Fibroblast of skin of back (primary cell): ENCODE measurements at regions not wholly inside any gene's neighbourhood (a gene's known extent, or its start where the extent isn't known, plus 50 kb on each side); places are given as distances from the start of the nearest gene placed in this dataset.
"Not testable (repeated sequence)": the region's sequence is repeated elsewhere in the genome, so short reads cannot be mapped to it uniquely, and the experiment has no call there.

Experiments used
- DNase-seq: peaks from one replicate; pipeline ENCODE4 v3.0.0-alpha.2; 2013

DNA sequence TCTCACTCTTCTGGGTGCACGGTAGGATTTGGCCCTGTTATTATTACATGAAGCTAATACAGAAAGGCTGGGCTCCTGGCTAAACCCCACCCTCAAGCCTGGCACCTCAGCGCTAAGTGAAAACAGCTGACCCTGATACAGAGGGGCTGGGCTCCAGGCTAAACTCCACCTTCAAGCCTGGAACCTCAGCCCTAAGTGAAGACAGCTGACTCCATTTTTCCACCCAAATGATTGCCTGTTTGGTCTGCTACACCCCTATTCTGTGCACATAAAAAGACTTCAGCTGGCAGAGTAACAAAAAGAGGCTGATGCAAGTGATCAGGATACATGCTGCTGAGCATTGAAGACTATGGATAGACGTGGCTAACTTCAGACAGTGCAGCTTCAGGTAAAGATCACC lies 148.4 kb upstream of the CLINT1 start:
- DNase-seq, result no peak

GRCh38 chr5:157999696-158000095 lies 140.8 kb upstream of the CLINT1 start:
- no peak for DNase-seq

DNA sequence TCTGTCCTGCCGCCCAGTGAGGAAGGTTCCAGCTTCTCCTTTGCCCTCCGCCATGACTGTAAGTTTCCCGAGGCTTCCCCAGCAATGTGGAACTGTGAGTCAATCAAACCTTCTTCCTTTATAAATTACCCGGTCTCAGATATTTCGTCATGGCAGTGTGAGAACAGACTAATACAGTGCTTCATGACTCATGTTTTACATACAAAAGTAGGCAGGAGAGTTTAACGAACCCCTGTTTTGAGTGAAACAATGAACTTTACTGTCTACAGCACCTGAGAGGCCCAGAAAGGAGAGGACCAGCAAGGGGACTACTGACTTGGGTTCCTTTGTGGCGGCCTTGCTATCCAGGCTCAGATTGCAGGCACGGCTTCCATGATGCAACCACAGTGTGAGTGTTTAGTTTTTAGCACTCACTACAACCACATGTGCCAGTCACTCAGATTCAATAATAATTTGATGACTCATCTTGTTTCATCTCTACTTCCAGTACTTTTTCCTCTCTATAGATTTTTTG lies 139.1 kb upstream of the CLINT1 start:
- peak; percentile 48 for DNase-seq

GRCh38 chr5:157994906-157995519 lies 136.1 kb upstream of the CLINT1 start:
- DNase-seq, result peak; percentile 71

DNA sequence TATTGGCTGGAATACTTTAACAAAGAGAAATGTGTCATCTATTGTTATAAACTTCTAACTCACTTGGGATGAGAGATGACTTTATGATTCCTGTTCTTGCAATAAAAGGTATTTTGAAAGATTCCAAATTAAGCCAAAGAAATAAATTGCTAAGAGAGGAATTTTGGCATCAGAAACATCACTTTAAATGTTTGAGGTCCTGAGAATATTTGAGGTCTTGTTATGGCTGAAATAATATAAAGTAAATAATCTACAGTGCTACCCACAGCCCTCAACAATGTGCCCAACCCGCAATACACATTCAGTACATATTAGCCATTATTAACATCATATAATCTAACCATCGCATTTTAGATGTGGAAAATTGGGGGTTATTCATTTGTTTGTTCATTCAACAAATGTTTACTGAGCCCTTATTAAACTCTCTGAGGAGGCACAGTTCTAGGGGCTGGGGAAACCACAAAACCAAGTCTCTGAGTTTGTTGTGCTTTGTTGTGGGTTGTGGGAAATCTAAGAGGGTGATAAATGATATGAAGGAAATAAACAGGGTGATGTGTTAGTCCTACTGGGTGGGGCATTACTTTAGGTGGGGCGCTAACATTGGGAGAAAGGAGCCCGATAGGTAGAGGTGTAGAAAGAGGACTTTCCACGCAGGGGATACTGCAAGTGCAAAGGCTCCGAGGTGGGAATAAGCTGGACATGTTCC lies 135.2 kb upstream of the CLINT1 start:
- DNase-seq, result peak; percentile 26

DNA sequence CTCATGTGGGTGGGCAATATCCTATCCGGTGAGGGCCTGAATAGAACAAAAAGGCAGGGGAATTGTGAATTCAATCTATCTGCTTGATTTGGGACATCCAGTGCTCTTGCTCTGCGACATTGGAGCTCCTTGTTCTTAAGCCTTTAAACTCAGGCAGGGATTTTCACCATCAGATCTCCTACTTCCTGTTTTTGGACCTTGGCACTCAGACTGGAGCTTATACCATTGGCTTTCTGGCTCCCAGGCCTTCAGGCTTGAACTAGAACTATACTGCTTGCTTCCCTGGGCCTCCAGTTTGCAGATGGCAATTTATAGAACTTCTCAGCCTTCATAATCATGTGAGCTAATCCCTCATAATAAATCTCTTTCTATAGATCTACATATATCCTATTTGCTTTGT lies 134.3 kb upstream of the CLINT1 start:
- DNase-seq, result no peak

DNA sequence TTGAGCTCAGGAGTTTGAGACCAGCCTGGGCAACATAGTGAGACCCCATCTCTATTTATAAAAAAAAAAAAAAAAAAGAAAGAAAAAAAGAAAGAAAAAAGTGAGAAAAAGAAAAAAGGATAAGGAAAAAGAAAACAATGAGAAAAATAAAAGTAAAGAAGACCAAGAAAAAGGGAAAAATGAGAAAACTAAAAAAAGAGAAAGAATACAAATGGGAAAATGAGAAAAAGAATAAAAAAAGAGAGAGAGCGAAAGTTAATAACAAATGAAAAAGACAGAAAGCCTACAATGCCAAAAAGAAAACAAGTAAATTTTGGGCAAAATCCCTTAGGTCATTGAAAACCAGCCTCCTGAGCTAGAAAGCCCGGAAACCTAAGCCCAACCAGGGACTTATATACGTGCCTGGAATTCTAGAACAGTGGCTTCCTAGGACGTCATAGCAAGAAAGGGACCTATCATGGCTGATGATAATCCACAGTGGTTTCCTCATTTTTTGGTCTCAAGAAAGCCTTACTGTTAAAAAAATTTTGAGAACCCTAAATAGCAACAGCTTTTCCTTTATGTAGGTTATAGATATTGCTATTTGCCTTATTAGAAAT lies 131.7 kb upstream of the CLINT1 start:
- DNase-seq, result no peak

DNA sequence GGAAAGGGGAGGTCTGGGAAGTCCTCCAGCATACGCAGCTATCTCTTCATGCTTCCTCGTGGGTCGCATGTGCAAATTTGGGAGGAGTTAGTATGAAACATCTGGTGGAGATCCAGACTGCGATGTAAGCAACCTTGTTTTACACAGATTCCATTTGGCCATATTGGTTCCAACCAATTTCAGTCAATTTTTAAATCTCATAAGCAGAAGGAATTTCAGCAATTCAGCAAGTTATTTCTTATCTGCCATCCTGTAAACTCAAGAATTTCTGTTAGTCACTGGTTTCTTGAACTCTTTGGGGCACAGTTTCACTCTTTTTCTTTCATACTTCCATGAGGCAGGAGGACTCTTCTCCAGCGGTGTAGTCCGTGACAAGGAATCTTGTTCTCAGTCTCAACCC lies 130.4 kb upstream of the CLINT1 start:
- peak; percentile 47 for DNase-seq

- no peak for DNase-seq
Measured at GRCh38 chr5:157987259-157987658, 128.3 kb upstream of the CLINT1 start.

GRCh38 chr5:157986431-157986990 lies 127.6 kb upstream of the CLINT1 start:
- no peak for DNase-seq

GRCh38 chr5:157984611-157985010 lies 125.7 kb upstream of the CLINT1 start:
- DNase-seq, result no peak

GRCh38 chr5:157983906-157984551 lies 125.1 kb upstream of the CLINT1 start:
- DNase-seq, result no peak

GRCh38 chr5:157978061-157978460 lies 119.1 kb upstream of the CLINT1 start:
- no peak for DNase-seq

- DNase-seq, result no peak
Measured at GRCh38 chr5:157976429-157976828, 117.5 kb upstream of the CLINT1 start.

DNA sequence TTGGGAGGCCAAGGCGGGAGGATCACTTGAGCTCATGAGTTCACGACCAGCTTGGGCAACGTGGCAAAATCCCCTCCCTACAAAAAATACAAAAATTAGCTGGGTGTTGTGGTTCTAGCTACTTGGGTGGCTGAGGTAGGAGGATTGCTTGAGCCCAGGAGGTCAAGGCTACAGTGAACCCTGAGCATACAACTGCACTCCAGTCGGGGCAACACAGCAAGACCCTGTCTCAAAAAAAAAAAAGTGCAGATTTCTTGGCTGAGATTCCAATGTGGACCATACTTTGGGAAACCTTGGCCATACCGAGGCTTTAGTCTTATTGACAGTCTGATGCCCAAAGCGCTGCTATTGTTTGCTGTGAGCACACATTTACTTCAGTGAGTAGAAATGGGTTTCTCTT lies 113.6 kb upstream of the CLINT1 start:
- no peak for DNase-seq

- no peak for DNase-seq
Measured at GRCh38 chr5:157971571-157972216, 112.7 kb upstream of the CLINT1 start.

- DNase-seq, result not testable (repeated sequence)
Measured at GRCh38 chr5:157968570-157968969, 109.6 kb upstream of the CLINT1 start.

GRCh38 chr5:157965989-157966388 lies 107.0 kb upstream of the CLINT1 start:
- DNase-seq, result no peak

DNA sequence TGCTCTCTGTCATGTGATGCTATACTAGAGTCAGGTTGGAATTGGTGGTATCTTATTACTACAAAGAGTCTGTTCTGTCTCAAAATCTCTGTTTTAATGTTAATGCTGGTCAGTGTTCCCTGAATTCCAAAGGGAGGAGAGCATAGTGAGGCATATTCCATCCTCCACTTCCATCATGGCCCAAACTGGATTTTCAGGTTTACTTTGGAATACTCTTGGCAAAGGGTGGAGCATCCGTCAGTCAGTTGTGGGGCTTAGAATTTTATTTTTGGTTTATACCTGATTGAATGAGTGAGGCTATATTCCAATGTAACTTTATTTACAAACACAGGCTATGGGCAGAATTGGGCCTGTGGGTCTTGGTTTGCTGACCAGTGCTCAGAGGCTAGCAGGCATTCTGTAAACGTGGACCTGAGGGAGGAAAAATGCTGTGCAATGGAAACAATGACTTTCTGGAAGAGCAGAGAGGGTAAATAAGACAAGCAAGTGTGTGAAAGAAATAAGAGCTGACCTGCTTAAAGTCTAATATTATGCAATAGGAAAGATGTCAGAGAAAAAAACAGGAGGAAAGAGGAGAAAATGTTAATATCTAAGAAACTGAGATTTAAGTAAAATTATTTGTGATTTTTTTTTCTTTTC lies 106.2 kb upstream of the CLINT1 start:
- no peak for DNase-seq

DNA sequence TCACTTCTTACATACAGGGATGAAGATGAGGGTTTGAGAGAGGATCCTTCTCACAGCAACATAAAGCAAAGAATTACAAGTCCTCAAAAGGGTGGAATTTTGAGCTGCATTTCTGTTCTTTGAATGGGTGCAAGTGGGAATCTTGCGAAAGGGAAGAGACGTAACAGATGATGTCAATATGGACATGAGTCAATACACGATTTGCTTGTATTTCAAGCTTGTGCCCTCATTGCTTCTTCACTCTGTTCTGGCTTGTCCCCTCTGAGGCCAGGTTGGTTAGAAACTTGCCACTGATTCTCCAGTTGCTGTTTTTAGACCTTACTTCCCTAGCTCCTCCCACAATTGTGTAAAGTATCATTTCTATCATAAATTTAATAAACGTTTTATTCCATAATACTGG lies 104.8 kb upstream of the CLINT1 start:
- DNase-seq, result no peak

GRCh38 chr5:157963244-157963643 lies 104.3 kb upstream of the CLINT1 start:
- no peak for DNase-seq

DNA sequence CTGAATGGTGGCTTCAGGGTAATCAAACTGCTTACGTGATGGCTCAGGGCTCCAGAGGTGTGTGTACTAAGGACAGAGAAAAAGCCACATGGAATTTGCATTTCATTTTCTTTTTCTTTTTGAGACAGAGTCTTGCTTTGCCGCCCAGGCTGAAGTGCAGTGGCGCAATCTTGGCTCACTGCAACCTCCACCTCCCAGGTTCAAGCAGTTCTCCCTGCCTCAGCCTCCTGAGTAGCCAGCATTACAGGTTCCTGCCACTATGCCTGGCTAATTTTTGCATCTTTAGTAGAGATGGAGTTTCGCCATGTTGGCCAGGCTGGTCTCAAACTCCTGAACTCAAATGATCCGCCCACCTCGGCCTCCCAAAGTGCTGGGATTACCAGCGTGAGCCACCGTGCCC lies 103.7 kb upstream of the CLINT1 start:
- DNase-seq, result not testable (repeated sequence)
